ENCODE measurements at regions not wholly inside any gene's neighbourhood (a gene's known extent, or its start where the extent isn't known, plus 50 kb on each side); places are given as distances from the start of the nearest gene placed in this dataset.
"Not testable (repeated sequence)": the region's sequence is repeated elsewhere in the genome, so short reads cannot be mapped to it uniquely, and the experiment has no call there.

GRCh38 chr12:25653487-25654175 is 100.5 kb upstream of the LMNTD1 start:
- Mint-ChIP-seq H3K36me3 (no peaks in the 10 kb centered on the region), H3K9me3 (ENCODE audit: low read depth) (no peaks in the 10 kb centered on the region), H3K27ac (no peak overlapping the region), H3K27me3 (no peaks in the 10 kb centered on the region), H3K4me1 (no peaks in the 10 kb centered on the region), H3K4me3 (no peak overlapping the region)
- CTCF ChIA-PET = no interaction called here
- ATAC-seq = no peak
- DNase-seq = no peak

- ATAC-seq (no peak), DNase-seq (no peak)
- CTCF ChIA-PET = no interaction called here
- Mint-ChIP-seq H3K9me3 (ENCODE audit: low read depth) (no peaks in the 10 kb centered on the region), H3K27me3 (no peaks in the 10 kb centered on the region), H3K36me3 (no peaks in the 10 kb centered on the region), H3K4me1 (no peaks in the 10 kb centered on the region), H3K27ac (no peak overlapping the region), H3K4me3 (no peak overlapping the region)
Measured at GRCh38 chr12:25655702-25656101, 102.6 kb upstream of the LMNTD1 start.

GRCh38 chr12:25659621-25660020 is 106.5 kb upstream of the LMNTD1 start:
- CTCF ChIA-PET = no interaction called here
- H3K27ac Mint-ChIP-seq = no peak overlapping the region

GRCh38 chr12:25670076-25671055 is 117.3 kb upstream of the LMNTD1 start:
- no peak overlapping the region for H3K27ac Mint-ChIP-seq
- DNase-seq (no peak), ATAC-seq (no peak)
- no peaks in the 10 kb centered on the region for H3K4me1 Mint-ChIP-seq
- H3K4me3 Mint-ChIP-seq = no peak overlapping the region
- CTCF ChIA-PET = no interaction called here
- no peaks in the 10 kb centered on the region for H3K36me3 Mint-ChIP-seq
- peaks cover 3% of the 10 kb centered on the region for H3K27me3 Mint-ChIP-seq
- H3K9me3 Mint-ChIP-seq (ENCODE audit: low read depth) = no peaks in the 10 kb centered on the region

More at GRCh38 chr12:25659621-25660020, 106.5 kb upstream of the LMNTD1 start:
- Mint-ChIP-seq H3K27me3 (no peaks in the 10 kb centered on the region), H3K9me3 (ENCODE audit: low read depth) (no peaks in the 10 kb centered on the region), H3K4me3 (no peak overlapping the region), H3K4me1 (no peaks in the 10 kb centered on the region), H3K36me3 (no peaks in the 10 kb centered on the region)
- DNase-seq = no peak
- no peak for ATAC-seq

GRCh38 chr12:25675808-25676207 is 122.7 kb upstream of the LMNTD1 start:
- H3K4me1 Mint-ChIP-seq = no peaks in the 10 kb centered on the region
- peaks cover 2% of the 10 kb centered on the region for H3K27me3 Mint-ChIP-seq
- DNase-seq (no peak), ATAC-seq (no peak)
- no peaks in the 10 kb centered on the region for H3K36me3 Mint-ChIP-seq
- no peak overlapping the region for H3K4me3 Mint-ChIP-seq
- H3K9me3 Mint-ChIP-seq (ENCODE audit: low read depth) = no peaks in the 10 kb centered on the region
- CTCF ChIA-PET = no interaction called here
- H3K27ac Mint-ChIP-seq = no peak overlapping the region

GRCh38 chr12:25677232-25677937 is 124.3 kb upstream of the LMNTD1 start:
- CTCF ChIA-PET = no interaction called here
- Mint-ChIP-seq H3K27ac (no peak overlapping the region), H3K4me3 (no peak overlapping the region), H3K4me1 (no peaks in the 10 kb centered on the region), H3K36me3 (no peaks in the 10 kb centered on the region), H3K27me3 (peaks cover 2% of the 10 kb centered on the region), H3K9me3 (ENCODE audit: low read depth) (no peaks in the 10 kb centered on the region)
- no peak for ATAC-seq
- no peak for DNase-seq

GRCh38 chr12:25681580-25681979 is 128.5 kb upstream of the LMNTD1 start:
- Mint-ChIP-seq H3K27ac (no peak overlapping the region), H3K4me1 (no peaks in the 10 kb centered on the region), H3K27me3 (peaks cover 2% of the 10 kb centered on the region), H3K9me3 (ENCODE audit: low read depth) (no peaks in the 10 kb centered on the region), H3K4me3 (no peak overlapping the region), H3K36me3 (no peaks in the 10 kb centered on the region)
- no peak for ATAC-seq
- no peak for DNase-seq
- CTCF ChIA-PET = no interaction called here

- Mint-ChIP-seq H3K4me3 (no peak overlapping the region), H3K27ac (no peak overlapping the region), H3K27me3 (peaks cover 2% of the 10 kb centered on the region), H3K4me1 (no peaks in the 10 kb centered on the region), H3K36me3 (no peaks in the 10 kb centered on the region), H3K9me3 (ENCODE audit: low read depth) (no peaks in the 10 kb centered on the region)
- DNase-seq (no peak), ATAC-seq (no peak)
- CTCF ChIA-PET = no interaction called here
Measured at GRCh38 chr12:25682421-25682820, 129.3 kb upstream of the LMNTD1 start.

- Mint-ChIP-seq H3K27me3 (peaks cover 1% of the 10 kb centered on the region), H3K4me3 (no peak overlapping the region), H3K27ac (no peak overlapping the region), H3K9me3 (ENCODE audit: low read depth) (no peaks in the 10 kb centered on the region), H3K4me1 (no peaks in the 10 kb centered on the region), H3K36me3 (no peaks in the 10 kb centered on the region)
- DNase-seq (no peak), ATAC-seq (no peak)
- CTCF ChIA-PET = no interaction called here
Measured at GRCh38 chr12:25684070-25684469, 131.0 kb upstream of the LMNTD1 start.

GRCh38 chr12:25686351-25686750 is 133.3 kb upstream of the LMNTD1 start:
- no peak for ATAC-seq
- no peaks in the 10 kb centered on the region for H3K27me3 Mint-ChIP-seq
- no peaks in the 10 kb centered on the region for H3K36me3 Mint-ChIP-seq

GRCh38 chr12:25687226-25687625 is 134.1 kb upstream of the LMNTD1 start:
- no peaks in the 10 kb centered on the region for H3K9me3 Mint-ChIP-seq (ENCODE audit: low read depth)
- H3K36me3 Mint-ChIP-seq = no peaks in the 10 kb centered on the region
- H3K27ac Mint-ChIP-seq = no peak overlapping the region
- no peaks in the 10 kb centered on the region for H3K4me1 Mint-ChIP-seq
- DNase-seq (no peak), ATAC-seq (no peak)
- no peaks in the 10 kb centered on the region for H3K27me3 Mint-ChIP-seq
- CTCF ChIA-PET = no interaction called here
- H3K4me3 Mint-ChIP-seq = no peak overlapping the region

More at GRCh38 chr12:25686351-25686750, 133.3 kb upstream of the LMNTD1 start:
- H3K4me3 Mint-ChIP-seq = no peak overlapping the region
- no peaks in the 10 kb centered on the region for H3K4me1 Mint-ChIP-seq
- H3K27ac Mint-ChIP-seq = no peak overlapping the region
- CTCF ChIA-PET = no interaction called here
- H3K9me3 Mint-ChIP-seq (ENCODE audit: low read depth) = no peaks in the 10 kb centered on the region
- no peak for DNase-seq

- ATAC-seq, CTCF ChIA-PET: not testable (repeated sequence)
Measured at GRCh38 chr12:25688851-25689250, 135.8 kb upstream of the LMNTD1 start.

GRCh38 chr12:25689996-25690501 is 137.0 kb upstream of the LMNTD1 start:
- Mint-ChIP-seq H3K36me3 (no peaks in the 10 kb centered on the region), H3K4me1 (no peaks in the 10 kb centered on the region), H3K9me3 (ENCODE audit: low read depth) (no peaks in the 10 kb centered on the region), H3K27me3 (no peaks in the 10 kb centered on the region), H3K4me3 (no peak overlapping the region), H3K27ac (no peak overlapping the region)
- DNase-seq (no peak), ATAC-seq (no peak)
- CTCF ChIA-PET = no interaction called here

More at GRCh38 chr12:25688851-25689250, 135.8 kb upstream of the LMNTD1 start:
- not testable (repeated sequence) for H3K9me3 Mint-ChIP-seq (ENCODE audit: low read depth); H3K36me3 Mint-ChIP-seq; H3K4me1 Mint-ChIP-seq; H3K27ac Mint-ChIP-seq; DNase-seq; H3K4me3 Mint-ChIP-seq; H3K27me3 Mint-ChIP-seq

All from activated CD8-positive, alpha-beta memory T cell treated with anti-CD3 and anti-CD28 coated beads, Interleukin-2, amount 10 ng/mL, durations not matched to agents 7 days and 5 days (primary cell).